ENCODE measurements at regions not wholly inside any gene's neighbourhood (a gene's known extent, or its start where the extent isn't known, plus 50 kb on each side); places are given as distances from the start of the nearest gene placed in this dataset.

DNA sequence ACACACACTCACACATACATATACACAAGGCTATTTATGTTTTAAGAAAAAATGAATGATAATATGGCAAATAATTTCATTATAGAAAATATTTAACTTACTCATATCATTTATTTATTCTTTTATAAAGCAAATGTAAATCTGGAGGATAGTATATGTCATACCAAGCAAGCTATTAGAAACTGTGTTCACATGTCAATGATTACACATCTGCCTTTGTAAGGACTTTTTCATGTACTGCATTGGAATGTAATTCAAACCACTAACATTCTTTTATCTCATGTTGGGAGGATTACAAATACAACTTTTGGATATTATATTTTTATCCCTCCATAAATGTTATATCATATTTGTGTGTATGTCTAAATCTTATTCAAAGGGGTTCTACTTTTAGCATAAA lies 1887.4 kb downstream of the NCAM2 start:
- TF ChIP-seq YY1 (IDR thresholded peaks at IDR 0.05; ENCODE audit: insufficient read depth, insufficient read length) (no peak), SUZ12 (IDR thresholded peaks at IDR 0.05; ENCODE audit: extremely low read depth, insufficient read depth, insufficient read length) (no peak), ZNF274 (IDR thresholded peaks at IDR 0.05; ENCODE audit: low read depth, low read length) (no peak)

Measured in NT2/D1 (cell line).